Urinary bladder (tissue), 3 donors: ENCODE measurements at regions not wholly inside any gene's neighbourhood (a gene's known extent, or its start where the extent isn't known, plus 50 kb on each side); places are given as distances from the start of the nearest gene placed in this dataset.
"Not testable (repeated sequence)": the region's sequence is repeated elsewhere in the genome, so short reads cannot be mapped to it uniquely, and the experiment has no call there.

ENCODE experiments used
- DNase-seq: peaks from one replicate; pipeline ENCODE4 v3.0.0-alpha.2; 2015; ENCODE audit errors: extremely low spot score
- H3K27ac ChIP-seq: one replicate; pipeline ENCODE4 v1.5.1; 2013; ENCODE audit warnings: low read depth, mild to moderate bottlenecking, moderate library complexity
- H3K36me3 ChIP-seq: one replicate; pipeline ENCODE4 v1.6.1; 2013; ENCODE audit warnings: mild to moderate bottlenecking, moderate library complexity; ENCODE audit not compliant: insufficient read depth
- H3K4me1 ChIP-seq: one replicate; pipeline ENCODE4 v1.6.1; 2013; ENCODE audit warnings: mild to moderate bottlenecking, moderate library complexity; ENCODE audit not compliant: insufficient read depth
- H3K4me3 ChIP-seq: one replicate; pipeline ENCODE4 v1.5.1; 2013; ENCODE audit warnings: low read depth, low read length
- WGBS: extraction: QIAGEN DNeasy Blood & Tissue Kit; methylation state at CpG from one replicate; pipeline ENCODE4 v1.1.7; 2013; 5-methylcytosine and 5-hydroxymethylcytosine counted together
- donor health status: healthy with polysubstance abuse.
- donor health status: healthy.

DNA sequence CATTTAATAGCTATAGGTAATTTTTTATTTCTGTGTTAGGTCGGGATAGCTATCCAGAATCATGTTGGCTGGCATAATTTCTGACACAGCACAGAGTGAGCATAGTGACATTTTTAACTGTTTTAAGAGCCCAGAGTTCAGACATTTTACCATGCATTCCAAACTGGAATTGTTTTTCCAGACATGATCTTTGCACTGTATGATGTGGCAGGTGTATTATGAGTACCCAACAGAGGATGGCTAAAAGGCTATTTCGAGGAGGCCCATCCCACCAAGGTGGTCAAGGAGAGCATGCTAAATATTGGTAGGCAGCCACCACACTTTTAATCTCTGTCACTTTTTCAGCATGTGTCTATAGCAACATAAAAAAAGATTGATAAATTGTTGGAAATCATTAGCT is 137.3 kb upstream of the ST6GALNAC5 start:
- H3K4me3 ChIP-seq: no peak overlapping the region
- no peaks in the 10 kb centered on the region for H3K36me3 ChIP-seq
- no peak for DNase-seq
- H3K27ac ChIP-seq: no peak overlapping the region
- no peaks in the 10 kb centered on the region for H3K4me1 ChIP-seq
- WGBS: 57% methylated on average over 2 of the region's 2 CpGs

DNA sequence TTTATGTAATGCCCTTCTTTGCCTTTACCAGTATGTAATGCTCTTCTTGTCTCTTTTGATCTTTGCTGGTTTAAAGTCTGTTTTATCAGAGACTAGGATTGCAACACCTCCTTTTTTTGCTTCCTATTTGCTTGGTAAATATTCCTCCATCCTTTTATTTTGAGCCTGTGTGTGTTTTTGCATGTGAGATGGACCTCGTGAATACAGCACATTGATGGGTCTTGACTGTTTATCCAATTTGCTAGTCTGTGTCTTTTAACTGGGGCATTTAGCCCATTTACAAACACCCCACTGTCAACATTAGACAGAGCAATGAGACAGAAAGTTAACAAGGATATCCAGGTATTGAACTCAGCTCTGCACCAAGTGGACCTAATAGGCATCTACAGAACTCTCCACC is 128.9 kb upstream of the ST6GALNAC5 start:
- 86% methylated on average over 1 of the region's 1 CpG for WGBS
- not testable (repeated sequence) for H3K4me1 ChIP-seq

DNA sequence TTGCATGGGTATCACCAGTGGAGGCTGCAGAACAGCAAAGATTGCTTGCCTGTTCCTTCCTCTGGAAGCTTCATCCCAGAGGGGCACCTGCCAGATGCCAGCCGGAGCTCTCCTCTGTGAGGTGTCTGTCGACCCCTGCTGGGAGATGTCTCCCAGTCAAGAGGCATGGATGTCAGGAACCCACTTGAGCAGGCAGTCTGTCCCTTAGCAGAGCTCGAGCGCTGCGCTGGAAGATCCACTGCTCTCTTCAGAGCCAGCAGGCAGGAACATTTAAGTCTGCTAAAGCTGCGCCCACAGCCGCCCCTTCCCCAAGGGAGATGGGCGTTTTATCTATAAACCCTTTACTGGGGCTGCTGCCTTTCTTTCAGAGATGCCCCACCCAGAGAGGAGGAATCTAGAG is 126.3 kb upstream of the ST6GALNAC5 start:
- 92% methylated on average over 8 of the region's 8 CpGs for WGBS
- H3K27ac ChIP-seq, H3K4me3 ChIP-seq, H3K4me1 ChIP-seq, DNase-seq, H3K36me3 ChIP-seq: not testable (repeated sequence)

More for the DNA sequence above, 128.9 kb upstream of the ST6GALNAC5 start:
- not testable (repeated sequence) for H3K36me3 ChIP-seq, H3K4me3 ChIP-seq, DNase-seq, H3K27ac ChIP-seq

DNA sequence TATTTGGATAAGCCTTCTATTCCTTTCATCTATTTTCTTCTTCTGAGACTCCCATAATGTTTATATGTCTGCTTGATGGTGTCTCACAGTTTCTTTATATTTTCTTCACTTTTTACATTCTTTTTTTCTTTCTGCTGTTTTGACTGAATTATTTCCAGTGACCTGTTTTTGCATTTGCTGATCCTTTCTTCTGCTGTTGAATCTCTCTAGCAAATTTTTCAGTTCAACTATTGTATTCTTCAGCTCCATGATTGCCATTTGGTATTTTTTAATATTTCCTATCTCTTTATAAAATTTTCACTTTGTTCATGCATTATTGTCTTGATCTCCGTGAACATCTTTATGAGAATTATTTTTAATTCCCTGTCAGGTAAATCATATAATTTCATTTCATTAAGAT is 122.3 kb upstream of the ST6GALNAC5 start:
- no peak for DNase-seq
- 90% methylated on average over 1 of the region's 1 CpG for WGBS
- Histone ChIP-seq H3K4me3 (no peak overlapping the region), H3K27ac (no peak overlapping the region), H3K4me1 (no peaks in the 10 kb centered on the region), H3K36me3 (no peaks in the 10 kb centered on the region)

DNA sequence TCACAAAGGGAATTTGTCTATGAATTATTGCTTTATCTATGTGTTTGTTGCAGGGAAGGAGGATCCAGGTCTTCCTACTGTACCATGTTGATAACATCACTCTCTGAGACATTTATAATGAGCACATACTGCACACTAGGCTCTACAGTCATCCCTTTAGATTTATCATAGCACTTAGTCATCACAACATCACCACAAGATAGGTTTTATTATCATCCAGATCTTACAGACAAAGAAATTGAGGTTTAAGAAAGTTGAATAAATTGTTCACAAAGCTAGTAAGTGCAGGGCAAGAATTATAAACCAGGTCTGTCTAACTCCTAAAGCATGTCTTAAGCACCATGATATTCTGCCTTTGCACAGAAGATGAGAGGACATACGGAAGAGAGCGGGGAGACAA is 121.1 kb upstream of the ST6GALNAC5 start:
- H3K4me1 ChIP-seq: no peaks in the 10 kb centered on the region
- H3K36me3 ChIP-seq: no peaks in the 10 kb centered on the region
- no peak overlapping the region for H3K27ac ChIP-seq
- H3K4me3 ChIP-seq: no peak overlapping the region
- DNase-seq: no peak
- 91% methylated on average over 2 of the region's 2 CpGs for whole genome bisulfite sequencing

DNA sequence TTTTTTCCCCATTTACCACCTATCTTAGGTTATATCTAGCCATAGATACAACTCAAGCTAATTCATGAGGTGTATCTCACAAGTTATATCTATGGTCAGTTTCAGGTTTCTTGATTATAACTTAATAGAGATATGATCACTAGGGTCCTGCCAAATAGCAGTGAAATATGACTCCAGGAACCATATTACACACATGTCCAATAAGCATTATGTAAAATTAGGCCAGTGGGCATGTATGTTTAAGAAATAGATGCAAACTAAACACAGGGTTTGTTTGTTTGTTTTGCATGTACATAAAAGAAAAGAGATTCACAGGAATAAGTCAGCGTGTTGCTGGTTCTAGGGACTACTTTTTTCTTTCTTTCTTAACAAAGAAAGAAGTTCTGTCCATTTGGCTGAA is 112.5 kb upstream of the ST6GALNAC5 start:
- no peaks in the 10 kb centered on the region for H3K4me1 ChIP-seq
- WGBS: 92% methylated on average over 1 of the region's 1 CpG
- no peaks in the 10 kb centered on the region for H3K36me3 ChIP-seq
- no peak for DNase-seq
- no peak overlapping the region for H3K4me3 ChIP-seq
- H3K27ac ChIP-seq: no peak overlapping the region

DNA sequence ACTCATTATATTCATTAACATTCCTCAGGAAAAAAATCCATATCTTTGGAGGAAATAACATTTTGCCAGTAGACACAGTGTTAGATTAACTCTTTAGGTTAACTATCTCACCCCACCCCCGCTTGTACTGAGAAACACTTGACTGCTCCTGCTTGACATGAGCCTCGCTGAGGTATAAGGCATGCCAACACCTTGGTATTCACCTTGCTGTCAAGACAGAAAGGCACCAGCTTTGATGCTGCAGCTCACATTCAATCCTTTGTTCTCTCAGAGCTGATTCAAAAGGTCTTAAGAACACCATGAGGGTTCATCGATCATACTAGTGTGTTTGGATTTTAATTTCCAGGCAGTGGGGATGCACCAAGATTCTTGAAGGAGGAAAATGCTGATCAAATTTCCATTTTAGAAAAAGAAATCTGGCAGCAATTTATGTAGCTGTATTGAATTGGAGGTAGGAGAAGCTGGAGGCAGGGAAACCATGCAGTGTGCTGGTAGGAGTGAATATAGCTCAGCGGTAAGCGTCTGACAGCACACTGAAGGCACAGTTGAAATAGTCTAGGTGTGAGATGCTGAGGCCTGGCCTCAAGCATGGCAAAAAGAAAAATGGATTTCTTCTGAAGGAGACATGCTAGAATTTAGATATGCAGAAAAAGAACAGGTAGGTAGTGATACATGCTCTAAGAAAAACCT is 108.0 kb upstream of the ST6GALNAC5 start:
- no peak for DNase-seq
- H3K4me3 ChIP-seq: no peak overlapping the region
- H3K36me3 ChIP-seq: no peaks in the 10 kb centered on the region
- 84% methylated on average over 5 of the region's 5 CpGs for WGBS
- H3K27ac ChIP-seq: no peak overlapping the region
- H3K4me1 ChIP-seq: no peaks in the 10 kb centered on the region

DNA sequence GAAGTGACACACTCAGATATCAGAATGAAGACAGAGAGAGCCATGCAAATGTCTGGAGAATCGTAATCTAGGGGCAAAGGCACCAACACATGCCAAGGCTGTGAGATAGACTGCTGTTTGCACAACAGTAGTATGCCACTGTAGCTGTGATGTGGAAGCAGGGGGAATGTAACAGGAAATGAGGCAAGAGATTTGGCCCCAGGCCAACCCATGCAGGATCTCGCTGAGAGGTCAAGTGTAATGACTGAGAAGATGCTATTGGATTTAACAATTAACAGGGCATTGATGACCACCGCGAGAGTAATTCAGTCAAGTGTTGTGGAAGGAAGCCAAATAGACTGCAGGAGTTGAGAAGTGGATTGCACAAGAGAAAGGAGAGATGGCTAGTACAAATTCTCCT is 107.3 kb upstream of the ST6GALNAC5 start:
- Histone ChIP-seq H3K4me3 (no peak overlapping the region), H3K36me3 (no peaks in the 10 kb centered on the region), H3K4me1 (no peaks in the 10 kb centered on the region), H3K27ac (no peak overlapping the region)
- 69% methylated on average over 4 of the region's 4 CpGs for WGBS
- no peak for DNase-seq

DNA sequence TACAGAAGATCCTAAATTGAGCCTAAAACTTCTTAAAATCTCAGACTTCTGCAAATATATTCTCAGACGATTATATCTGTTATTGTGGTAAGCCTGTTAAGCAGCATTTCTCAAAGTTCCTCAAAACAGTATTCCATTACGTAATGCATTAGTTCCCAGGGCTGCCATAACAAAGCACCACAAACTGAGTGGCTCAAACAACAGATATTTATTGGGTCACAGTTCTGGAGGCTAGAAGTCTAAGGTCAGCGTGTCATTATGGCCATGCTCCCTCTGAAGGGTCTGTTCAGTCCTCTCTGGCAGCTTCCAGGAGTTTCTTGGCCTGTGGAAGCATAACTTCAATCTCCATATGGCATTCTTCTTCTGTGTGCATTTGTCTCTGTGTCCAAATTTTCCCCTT is 103.5 kb upstream of the ST6GALNAC5 start:
- H3K4me1 ChIP-seq: no peaks in the 10 kb centered on the region
- H3K36me3 ChIP-seq: no peaks in the 10 kb centered on the region
- DNase-seq: no peak
- no peak overlapping the region for H3K4me3 ChIP-seq
- WGBS: 54% methylated on average over 3 of the region's 3 CpGs
- H3K27ac ChIP-seq: no peak overlapping the region

DNA sequence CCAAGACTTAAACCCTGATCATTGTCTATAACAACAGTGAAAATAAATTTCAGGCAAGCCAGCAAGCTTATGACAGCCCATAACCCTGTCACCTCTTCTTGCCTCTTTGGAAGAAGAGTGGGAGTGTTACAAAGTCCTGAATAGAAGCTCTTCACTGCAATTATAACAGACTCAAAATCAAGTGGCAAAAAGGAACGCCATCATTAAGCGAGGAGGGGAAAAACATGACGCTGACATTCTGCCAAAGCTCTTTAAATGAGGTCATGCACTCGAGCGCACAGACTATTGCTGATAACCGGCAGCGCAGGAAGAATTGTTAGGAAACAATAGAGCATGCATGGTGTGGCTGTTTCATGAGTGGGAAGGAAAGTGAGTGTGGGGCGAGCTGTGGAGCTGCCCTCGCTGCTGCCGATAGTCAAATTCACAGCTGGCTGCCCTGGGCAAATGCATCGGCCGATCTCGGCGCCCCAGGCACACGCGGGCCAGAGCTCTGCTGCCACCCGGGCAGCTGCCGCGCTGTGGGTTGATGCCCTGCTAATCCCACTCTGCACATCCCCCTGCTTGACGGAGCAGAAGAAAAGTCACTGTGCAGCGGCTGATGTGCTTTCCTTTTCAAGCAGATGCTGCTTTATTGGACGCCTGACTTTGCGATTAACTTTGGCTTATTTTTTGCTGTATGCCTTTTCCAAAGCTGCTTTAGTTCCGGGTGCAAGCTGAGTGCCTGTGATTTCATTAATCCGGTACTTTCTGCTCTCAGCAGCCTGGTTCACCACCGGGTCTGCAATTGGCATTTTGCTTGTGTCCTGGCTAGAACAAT is 102.4 kb upstream of the ST6GALNAC5 start:
- H3K27ac ChIP-seq: no peak overlapping the region
- peak overlapping the region; percentile 17 for H3K4me3 ChIP-seq

DNA sequence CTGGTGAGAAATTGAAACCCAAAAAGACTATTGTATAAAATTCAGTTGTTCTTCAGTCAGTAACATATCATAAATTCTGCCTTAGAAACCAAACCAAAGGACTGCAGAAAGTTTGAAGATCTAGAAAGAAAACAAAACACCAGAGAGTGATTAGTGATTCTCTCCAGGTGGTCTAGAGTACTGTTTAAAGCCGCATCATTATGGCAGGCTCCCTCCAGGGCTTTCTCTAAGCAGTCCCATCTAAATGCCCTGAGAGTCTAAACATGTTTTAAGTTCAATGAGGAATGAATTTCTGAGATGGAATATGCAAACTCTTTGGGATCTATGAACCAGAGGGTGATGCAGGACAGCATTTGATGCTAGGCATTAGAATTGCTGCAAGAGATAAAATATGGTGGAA is 100.9 kb upstream of the ST6GALNAC5 start:
- Histone ChIP-seq H3K27ac (no peak overlapping the region), H3K4me3 (no peak overlapping the region), H3K4me1 (no peaks in the 10 kb centered on the region), H3K36me3 (no peaks in the 10 kb centered on the region)
- DNase-seq: no peak
- 89% methylated on average over 1 of the region's 1 CpG for WGBS

More for the DNA sequence above, 102.4 kb upstream of the ST6GALNAC5 start:
- H3K4me1 ChIP-seq: no peaks in the 10 kb centered on the region
- no peak for DNase-seq
- 24% methylated on average over 26 of the region's 26 CpGs for WGBS
- H3K36me3 ChIP-seq: no peaks in the 10 kb centered on the region

DNA sequence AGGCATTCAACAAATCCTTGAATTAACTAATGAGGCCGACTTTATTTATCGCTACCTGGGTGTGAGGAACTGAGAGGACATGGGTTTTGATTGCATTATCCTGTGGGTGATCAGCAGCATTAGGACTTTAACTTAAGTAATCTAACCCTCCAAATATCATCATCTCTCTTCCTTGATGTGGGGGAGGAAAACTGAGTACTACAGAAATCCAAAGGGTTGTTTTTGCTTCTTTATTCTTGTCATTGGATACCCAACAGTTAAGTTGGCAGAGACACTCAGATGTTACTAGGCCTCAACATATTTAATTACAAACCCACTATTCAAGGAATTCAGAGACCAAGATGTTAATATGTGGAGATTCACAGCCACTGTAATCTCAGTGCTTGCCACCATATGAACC is 97.4 kb upstream of the ST6GALNAC5 start:
- H3K4me1 ChIP-seq: no peaks in the 10 kb centered on the region
- H3K36me3 ChIP-seq: no peaks in the 10 kb centered on the region
- H3K4me3 ChIP-seq: no peak overlapping the region
- DNase-seq: no peak
- no peak overlapping the region for H3K27ac ChIP-seq
- 94% methylated on average over 2 of the region's 2 CpGs for WGBS

DNA sequence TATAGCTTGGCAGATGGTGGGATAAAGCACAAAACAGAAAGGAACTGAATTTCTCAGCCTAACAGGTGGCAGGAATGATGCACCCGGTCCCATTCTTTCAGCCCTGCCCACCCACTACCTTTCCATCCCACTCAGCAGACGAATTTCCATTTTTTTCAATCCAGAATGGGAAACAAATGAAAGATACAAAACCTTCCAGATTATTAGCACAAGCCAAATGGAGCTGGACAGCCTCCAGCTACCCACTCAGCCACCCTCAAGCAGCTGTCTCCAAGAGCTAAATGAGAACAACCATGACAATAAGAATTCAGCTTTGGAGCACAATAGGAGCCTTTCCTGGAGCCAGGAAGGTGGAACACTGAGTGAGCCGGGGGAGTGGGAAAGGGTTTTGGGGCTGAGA is 96.3 kb upstream of the ST6GALNAC5 start:
- no peak for DNase-seq
- Histone ChIP-seq H3K36me3 (no peaks in the 10 kb centered on the region), H3K4me1 (no peaks in the 10 kb centered on the region), H3K27ac (no peak overlapping the region), H3K4me3 (no peak overlapping the region)
- WGBS: 48% methylated on average over 3 of the region's 3 CpGs

DNA sequence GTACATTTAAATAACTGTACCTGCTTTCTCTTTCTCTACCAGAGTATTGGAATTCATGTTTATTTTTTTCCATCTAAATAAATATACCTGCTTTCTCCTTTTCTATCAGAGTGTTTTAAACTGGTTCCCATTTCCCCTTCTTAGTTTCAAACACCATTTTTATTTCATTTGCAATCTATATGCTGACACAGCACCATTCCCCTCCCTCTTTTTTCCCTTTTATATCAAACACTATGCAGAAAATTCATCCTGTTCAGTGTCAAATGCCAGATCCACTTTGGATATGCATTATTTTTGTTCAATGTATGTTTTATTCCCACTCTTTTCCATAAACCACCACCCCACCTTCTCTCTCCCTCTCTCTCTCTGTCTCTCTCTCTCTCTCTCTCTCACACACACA is 85.8 kb upstream of the ST6GALNAC5 start:
- H3K4me1 ChIP-seq: no peaks in the 10 kb centered on the region
- DNase-seq: no peak
- no peaks in the 10 kb centered on the region for H3K36me3 ChIP-seq
- H3K27ac ChIP-seq: no peak overlapping the region
- no peak overlapping the region for H3K4me3 ChIP-seq
